Epithelial cell of proximal tubule (primary cell): ENCODE measurements at regions not wholly inside any gene's neighbourhood (a gene's known extent, or its start where the extent isn't known, plus 50 kb on each side); places are given as distances from the start of the nearest gene placed in this dataset.

Source experiments
- DNase-seq: peaks from one replicate; pipeline ENCODE4 v3.0.0-alpha.2; 2011; ENCODE audit warnings: low read depth
- H3K4me3 ChIP-seq: 2 replicates; pipeline ENCODE4 v1.5.1; 2011; ENCODE audit warnings: low read depth, mild to moderate bottlenecking, low read length
- TF ChIP-seq, protein P1 (sequence below): conservative IDR thresholded peaks from 2 replicates; pipeline ENCODE4 v1.5.1; 2012; ENCODE audit warnings: low read depth, mild to moderate bottlenecking, low read length

DNA sequence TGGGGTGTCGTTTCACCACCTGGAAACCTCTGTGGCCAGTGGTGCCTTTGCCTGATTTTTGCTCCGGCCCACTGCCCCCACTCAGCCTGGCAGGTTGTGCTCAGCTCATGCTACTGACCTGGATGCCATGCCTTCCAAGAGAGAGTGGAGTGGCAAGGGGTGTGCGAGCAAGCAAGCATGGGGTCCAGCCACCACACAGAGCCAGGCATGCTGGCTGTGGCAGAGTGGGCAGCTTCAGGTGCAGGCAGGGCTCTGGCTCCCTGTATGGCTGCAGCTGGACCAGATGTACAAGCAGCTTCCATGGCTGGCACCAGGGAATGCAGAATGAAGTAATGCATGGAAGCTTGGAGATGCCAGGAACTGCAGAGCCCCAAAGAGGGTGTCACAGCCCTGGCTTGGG, 620.5 kb upstream of the SETBP1 start:
- TF ChIP-seq, protein P1, sequence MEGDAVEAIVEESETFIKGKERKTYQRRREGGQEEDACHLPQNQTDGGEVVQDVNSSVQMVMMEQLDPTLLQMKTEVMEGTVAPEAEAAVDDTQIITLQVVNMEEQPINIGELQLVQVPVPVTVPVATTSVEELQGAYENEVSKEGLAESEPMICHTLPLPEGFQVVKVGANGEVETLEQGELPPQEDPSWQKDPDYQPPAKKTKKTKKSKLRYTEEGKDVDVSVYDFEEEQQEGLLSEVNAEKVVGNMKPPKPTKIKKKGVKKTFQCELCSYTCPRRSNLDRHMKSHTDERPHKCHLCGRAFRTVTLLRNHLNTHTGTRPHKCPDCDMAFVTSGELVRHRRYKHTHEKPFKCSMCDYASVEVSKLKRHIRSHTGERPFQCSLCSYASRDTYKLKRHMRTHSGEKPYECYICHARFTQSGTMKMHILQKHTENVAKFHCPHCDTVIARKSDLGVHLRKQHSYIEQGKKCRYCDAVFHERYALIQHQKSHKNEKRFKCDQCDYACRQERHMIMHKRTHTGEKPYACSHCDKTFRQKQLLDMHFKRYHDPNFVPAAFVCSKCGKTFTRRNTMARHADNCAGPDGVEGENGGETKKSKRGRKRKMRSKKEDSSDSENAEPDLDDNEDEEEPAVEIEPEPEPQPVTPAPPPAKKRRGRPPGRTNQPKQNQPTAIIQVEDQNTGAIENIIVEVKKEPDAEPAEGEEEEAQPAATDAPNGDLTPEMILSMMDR, result no peak
- no peak overlapping the region for H3K4me3 ChIP-seq

DNA sequence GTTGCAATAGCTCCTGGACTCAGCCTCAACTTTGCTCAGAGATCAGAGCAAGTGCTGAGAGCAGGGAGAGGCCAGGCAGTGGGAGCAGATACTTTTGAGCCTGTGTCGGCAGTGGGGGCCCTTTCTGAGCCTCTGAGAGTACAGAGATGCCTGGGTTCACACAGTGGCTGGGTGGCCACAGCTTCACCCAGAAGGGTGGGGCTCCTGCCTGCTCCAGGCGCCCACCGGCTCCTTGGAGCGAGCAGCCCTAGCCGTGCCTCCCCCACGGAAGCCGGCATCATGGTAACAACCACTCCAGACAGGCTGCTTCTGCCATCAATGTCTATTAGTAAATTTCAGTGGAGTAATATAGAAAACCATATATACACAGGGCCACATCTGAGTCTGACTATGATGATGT, 619.2 kb upstream of the SETBP1 start:
- no peak overlapping the region for H3K4me3 ChIP-seq
- TF ChIP-seq, protein P1, result no peak
- DNase-seq, result no peak

More for the DNA sequence above, 620.5 kb upstream of the SETBP1 start:
- no peak for DNase-seq

DNA sequence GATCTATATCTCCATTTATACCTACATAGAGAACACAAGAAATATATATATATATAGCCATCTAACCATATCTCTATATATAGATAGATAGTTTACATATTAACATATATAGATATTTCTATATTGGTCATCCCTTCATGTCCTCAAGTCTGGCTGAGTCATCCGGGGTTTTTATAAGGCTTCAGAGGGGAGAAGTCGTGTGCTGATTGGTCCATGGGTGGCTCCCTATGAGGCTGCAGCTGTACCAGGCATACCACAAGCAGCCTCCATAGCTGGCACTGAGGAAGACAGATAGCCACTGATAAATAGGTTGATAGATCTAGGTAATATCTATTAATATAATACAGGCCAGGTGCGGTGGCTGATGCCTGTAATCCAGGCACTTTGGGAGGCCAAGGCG, 618.3 kb upstream of the SETBP1 start:
- H3K4me3 ChIP-seq, result no peak overlapping the region
- no peak for DNase-seq
- TF ChIP-seq, protein P1, result no peak

DNA sequence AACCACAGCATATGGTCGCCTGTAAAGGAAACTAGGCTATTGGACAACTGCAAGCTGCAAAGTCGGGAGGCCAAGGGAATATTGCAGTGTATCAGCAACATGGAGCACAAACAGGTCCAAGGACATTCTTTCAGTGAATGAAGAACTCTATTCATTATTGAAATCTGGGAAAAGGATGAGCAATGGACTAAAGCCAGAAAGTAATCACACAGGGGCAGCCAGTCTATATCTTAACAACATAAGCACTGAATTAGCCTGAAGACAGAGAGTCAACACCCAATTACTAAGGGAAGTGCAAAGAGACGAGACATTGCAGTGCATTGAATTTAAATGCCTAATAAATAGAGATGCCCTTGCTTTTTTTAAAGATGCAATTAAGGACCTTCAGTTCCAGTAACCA, 615.5 kb upstream of the SETBP1 start:
- TF ChIP-seq, protein P1, result no peak
- H3K4me3 ChIP-seq, result no peak overlapping the region
- DNase-seq, result no peak

DNA sequence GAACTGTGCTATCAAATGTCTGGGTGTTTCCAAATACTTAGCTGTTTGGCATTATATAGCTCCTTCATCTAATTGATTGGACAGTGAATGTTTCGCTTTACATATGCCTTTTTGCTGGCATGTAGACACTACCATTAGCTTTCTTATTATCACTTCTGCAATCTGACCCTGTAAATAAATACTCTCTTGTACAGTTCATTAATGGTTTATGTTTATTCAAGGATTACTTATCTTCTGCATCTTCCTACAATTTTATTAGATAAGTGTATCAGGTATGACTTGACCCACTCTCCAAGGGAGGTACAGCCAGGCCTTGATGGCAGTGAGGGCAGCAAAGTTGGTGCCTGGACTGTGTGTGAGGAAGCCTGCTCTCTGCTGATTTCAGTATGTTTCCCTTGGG, 614.1 kb upstream of the SETBP1 start:
- H3K4me3 ChIP-seq, result no peak overlapping the region
- TF ChIP-seq, protein P1, result no peak
- no peak for DNase-seq

DNA sequence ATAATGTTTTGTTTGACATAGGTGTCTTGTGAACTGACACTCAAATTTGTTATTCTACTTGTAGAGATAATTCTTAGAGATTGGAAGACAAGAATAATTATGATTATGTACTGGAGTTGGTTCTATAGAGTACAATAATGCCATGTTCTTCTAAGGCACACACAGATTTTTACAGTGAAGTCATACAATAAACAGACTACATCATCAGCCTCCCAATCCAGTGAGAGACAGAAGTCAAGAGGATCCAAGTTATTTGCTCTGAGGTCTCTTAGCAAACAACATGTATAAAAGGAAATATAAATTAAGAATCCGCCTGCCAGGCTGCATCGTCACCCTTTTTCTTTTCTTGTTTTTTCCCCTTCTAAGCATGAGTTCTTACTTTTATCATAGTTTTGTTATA, 613.5 kb upstream of the SETBP1 start:
- H3K4me3 ChIP-seq, result no peak overlapping the region
- no peak for DNase-seq
- TF ChIP-seq, protein P1, result no peak

DNA sequence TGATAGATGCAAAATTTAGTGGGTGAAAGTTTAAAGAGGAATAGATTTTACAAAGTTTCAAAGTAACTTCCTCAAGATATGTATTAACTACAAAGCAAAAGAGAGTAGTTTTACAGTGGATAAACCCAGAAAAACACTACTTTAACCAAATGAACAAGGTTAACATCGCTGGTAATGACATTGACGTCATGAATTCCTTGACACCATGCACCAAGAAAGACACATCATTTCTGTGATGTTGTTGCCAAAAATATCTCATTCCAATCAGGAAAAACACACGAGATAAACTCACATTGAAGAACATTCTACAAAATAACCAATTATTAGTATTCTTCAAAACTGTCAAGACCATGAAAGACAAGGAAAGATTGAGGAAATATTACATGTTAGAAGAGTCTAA, 605.6 kb upstream of the SETBP1 start:
- TF ChIP-seq, protein P1, result no peak
- DNase-seq, result no peak
- H3K4me3 ChIP-seq, result no peak overlapping the region
